SK-N-MC (cell line): ENCODE measurements at regions not wholly inside any gene's neighbourhood (a gene's known extent, or its start where the extent isn't known, plus 50 kb on each side); places are given as distances from the start of the nearest gene placed in this dataset.

Experiments
- EZH2 ChIP-seq: fragments of 200-600 bp; sonication (generic); IDR thresholded peaks from one replicate; pipeline ENCODE4 v1.6.1; 2017; ENCODE audit warnings: antibody characterized with exemption
- POLR2AphosphoS5 ChIP-seq: IDR thresholded peaks from 2 replicates; pipeline ENCODE4 v1.6.1; 2012; ENCODE audit warnings: mild to moderate bottlenecking, low read depth, low read length, borderline replicate concordance

- TF ChIP-seq EZH2 = no peak
- TF ChIP-seq POLR2AphosphoS5 = no peak
These were observed 440.6 kb upstream of the JAG1 start for GRCh38 chr20:11114382-11114781.
